Activated effector memory CD4-positive, alpha-beta T cell treated with anti-CD3 and anti-CD28 coated beads, Interleukin-2, amount 50 U/mL, for 16 hours (primary cell): ENCODE measurements at regions not wholly inside any gene's neighbourhood (a gene's known extent, or its start where the extent isn't known, plus 50 kb on each side); places are given as distances from the start of the nearest gene placed in this dataset.
"Not testable (repeated sequence)": the region's sequence is repeated elsewhere in the genome, so short reads cannot be mapped to it uniquely, and the experiment has no call there.

Experiments
- DNase-seq: peaks from one replicate; pipeline ENCODE4 v3.0.0-alpha.2; 2020

- no peak for DNase-seq
These were observed 177.6 kb downstream of the STK31 start for GRCh38 chr7:23887660-23888059.

GRCh38 chr7:23888958-23889357, 178.9 kb downstream of the STK31 start:
- DNase-seq: no peak

- DNase-seq: no peak
These were observed 179.5 kb downstream of the STK31 start for GRCh38 chr7:23889566-23889965.

GRCh38 chr7:23892019-23892418, 182.0 kb downstream of the STK31 start:
- DNase-seq: no peak

GRCh38 chr7:23893176-23893941, 183.3 kb downstream of the STK31 start:
- no peak for DNase-seq

- peak; percentile 68 for DNase-seq
These were observed 184.2 kb downstream of the STK31 start for GRCh38 chr7:23893942-23894891.

- no peak for DNase-seq
These were observed 185.0 kb downstream of the STK31 start for GRCh38 chr7:23894892-23895569.

GRCh38 chr7:23895666-23896096, 185.7 kb downstream of the STK31 start:
- no peak for DNase-seq

- DNase-seq: no peak
These were observed 188.6 kb downstream of the STK31 start for GRCh38 chr7:23898619-23899018.

- DNase-seq: not testable (repeated sequence)
These were observed 194.9 kb downstream of the STK31 start for GRCh38 chr7:23904901-23905300.

GRCh38 chr7:23907012-23907411, 197.0 kb downstream of the STK31 start:
- DNase-seq: no peak

- no peak for DNase-seq
These were observed 199.4 kb downstream of the STK31 start for GRCh38 chr7:23909426-23909825.

- no peak for DNase-seq
These were observed 202.0 kb downstream of the STK31 start for GRCh38 chr7:23912065-23912464.

GRCh38 chr7:23913016-23913415, 203.0 kb downstream of the STK31 start:
- no peak for DNase-seq

GRCh38 chr7:23915236-23915635, 205.2 kb downstream of the STK31 start:
- DNase-seq: no peak

- no peak for DNase-seq
These were observed 208.3 kb downstream of the STK31 start for GRCh38 chr7:23918286-23918685.

- no peak for DNase-seq
These were observed 208.8 kb downstream of the STK31 start for GRCh38 chr7:23918856-23919255.

- no peak for DNase-seq
These were observed 215.1 kb downstream of the STK31 start for GRCh38 chr7:23925088-23925487.

GRCh38 chr7:23927709-23928417, 217.8 kb downstream of the STK31 start:
- DNase-seq: no peak

- no peak for DNase-seq
These were observed 218.4 kb downstream of the STK31 start for GRCh38 chr7:23928418-23928775.

- no peak for DNase-seq
These were observed 220.3 kb downstream of the STK31 start for GRCh38 chr7:23930312-23930711.

GRCh38 chr7:23931633-23932032, 221.6 kb downstream of the STK31 start:
- DNase-seq: no peak

GRCh38 chr7:23938215-23938614, 228.2 kb downstream of the STK31 start:
- DNase-seq: no peak
